Adrenal gland (tissue), 5 donors: ENCODE measurements at regions not wholly inside any gene's neighbourhood (a gene's known extent, or its start where the extent isn't known, plus 50 kb on each side); places are given as distances from the start of the nearest gene placed in this dataset.

ENCODE experiments used
- POLR2A ChIP-seq, 2 donors: fragments of 450-650 bp; IDR thresholded peaks; one replicate each; pipeline ENCODE4 v1.6.1; 2017; ENCODE audit warnings: antibody characterized with exemption in 2 of 2, mild to moderate bottlenecking in 2 of 2, moderate library complexity in 1 of 2
- TF ChIP-seq, protein P1 (sequence below), 6 experiments: fragments of 450-650 bp in 4 of 6; fragments of 200-600 bp in 2 of 6; sonication (generic) in 1 of 6; IDR thresholded peaks; 1 replicate in 5 of 6; 2 replicates in 1 of 6; pipeline versions ENCODE4 v1.5.1 to v1.8.0; 2016 to 2021; ENCODE audit warnings: antibody characterized with exemption in 6 of 6, mild to moderate bottlenecking in 2 of 6, moderate library complexity in 1 of 6
- donor health status: DM: no; HTN: no; CAD: no.

DNA sequence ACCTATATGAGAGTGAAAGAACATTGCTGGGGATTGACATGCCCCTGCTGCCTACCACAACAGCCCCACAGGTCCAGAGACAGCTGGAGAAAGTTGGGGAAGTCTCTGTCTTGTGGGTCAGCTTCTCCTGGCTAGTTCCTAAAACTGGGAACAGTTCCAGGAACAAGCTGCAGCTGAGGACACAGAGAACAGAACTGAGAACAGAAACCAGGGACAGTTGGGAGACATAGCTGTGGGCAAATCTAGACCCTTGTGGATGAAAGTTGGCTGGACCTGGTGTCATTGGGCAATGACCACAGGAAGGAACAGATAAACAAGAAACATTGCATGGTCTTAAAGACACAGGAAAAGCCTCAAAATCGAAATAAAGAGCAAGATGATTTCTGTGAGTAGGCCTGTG is 58.3 kb upstream of the MOCS2 start:
- TF ChIP-seq, protein P1, sequence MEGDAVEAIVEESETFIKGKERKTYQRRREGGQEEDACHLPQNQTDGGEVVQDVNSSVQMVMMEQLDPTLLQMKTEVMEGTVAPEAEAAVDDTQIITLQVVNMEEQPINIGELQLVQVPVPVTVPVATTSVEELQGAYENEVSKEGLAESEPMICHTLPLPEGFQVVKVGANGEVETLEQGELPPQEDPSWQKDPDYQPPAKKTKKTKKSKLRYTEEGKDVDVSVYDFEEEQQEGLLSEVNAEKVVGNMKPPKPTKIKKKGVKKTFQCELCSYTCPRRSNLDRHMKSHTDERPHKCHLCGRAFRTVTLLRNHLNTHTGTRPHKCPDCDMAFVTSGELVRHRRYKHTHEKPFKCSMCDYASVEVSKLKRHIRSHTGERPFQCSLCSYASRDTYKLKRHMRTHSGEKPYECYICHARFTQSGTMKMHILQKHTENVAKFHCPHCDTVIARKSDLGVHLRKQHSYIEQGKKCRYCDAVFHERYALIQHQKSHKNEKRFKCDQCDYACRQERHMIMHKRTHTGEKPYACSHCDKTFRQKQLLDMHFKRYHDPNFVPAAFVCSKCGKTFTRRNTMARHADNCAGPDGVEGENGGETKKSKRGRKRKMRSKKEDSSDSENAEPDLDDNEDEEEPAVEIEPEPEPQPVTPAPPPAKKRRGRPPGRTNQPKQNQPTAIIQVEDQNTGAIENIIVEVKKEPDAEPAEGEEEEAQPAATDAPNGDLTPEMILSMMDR (IDR thresholded peaks at IDR 0.05), result no peak
- no peak for TF ChIP-seq POLR2A (IDR thresholded peaks at IDR 0.05)
